Kidney (tissue), 13 donors: ENCODE measurements at regions not wholly inside any gene's neighbourhood (a gene's known extent, or its start where the extent isn't known, plus 50 kb on each side); places are given as distances from the start of the nearest gene placed in this dataset.

ENCODE experiments used
- DNase-seq, 5 donors: peaks; one replicate each; pipeline ENCODE4 v3.0.0-alpha.2; 2013 to 2020
- FAIRE-seq: peaks from 2 replicates; lab custom pipeline; 2012; peaks lifted over from hg19 to GRCh38; lab: Jason Lieb, UNC
- H3K27ac ChIP-seq, 2 donors: one replicate each; pipeline ENCODE4 v1.7.0; 2013; ENCODE audit warnings: low read depth in 2 of 2, low read length in 2 of 2, inconsistent platforms in 1 of 2
- H3K27me3 ChIP-seq: one replicate; pipeline ENCODE4 v1.7.1; 2013; ENCODE audit warnings: low read length, inconsistent platforms; ENCODE audit not compliant: control insufficient read depth, insufficient read depth
- H3K36me3 ChIP-seq, 3 donors: one replicate each; pipeline versions ENCODE4 v1.7.0 to v1.7.1; 2013; ENCODE audit warnings: low read length in 3 of 3, control low read depth in 1 of 3, inconsistent platforms in 1 of 3; ENCODE audit not compliant: insufficient read depth in 3 of 3, control insufficient read depth in 2 of 3
- H3K4me1 ChIP-seq, 3 donors: one replicate each; pipeline versions ENCODE4 v1.7.0 to v1.7.1; 2013; ENCODE audit warnings: low read length in 3 of 3, inconsistent platforms in 1 of 3, low read depth in 1 of 3; ENCODE audit not compliant: control insufficient read depth in 2 of 3, insufficient read depth in 2 of 3
- H3K4me3 ChIP-seq, 3 donors: one replicate each; pipeline versions ENCODE4 v1.7.0 to v1.8.1; 2013; ENCODE audit warnings: low read length in 3 of 3, control low read depth in 1 of 3, inconsistent platforms in 1 of 3
- H3K9ac ChIP-seq, 3 donors: one replicate each; pipeline versions ENCODE4 v1.7.0 to v1.7.1; 2013; ENCODE audit warnings: low read length in 3 of 3, control low read depth in 1 of 3, inconsistent platforms in 1 of 3
- H3K9me3 ChIP-seq, 3 donors: one replicate each; pipeline versions ENCODE4 v1.7.0 to v1.7.1; 2013; ENCODE audit warnings: low read length in 3 of 3, control low read depth in 1 of 3, inconsistent platforms in 1 of 3; ENCODE audit not compliant: control insufficient read depth in 2 of 3, insufficient read depth in 1 of 3
- intact Hi-C: fragments of 100-400 bp; cut with DNase I; formaldehyde crosslinking; loops from one replicate; pipeline ENCODE4 v1.11.1; 2022
- TF ChIP-seq, protein P1 (sequence below): IDR thresholded peaks from 3 replicates; pipeline ENCODE4 v1.5.1; 2012; ENCODE audit warnings: mild to moderate bottlenecking, moderate library complexity, borderline replicate concordance; ENCODE audit not compliant: insufficient read depth; ENCODE audit errors: extremely low read depth
- donor health status: control.
- donor health status: control.
- donor health status: control.
- donor health status: control.
- donor health status: control.
- donor health status: DM: yes; HTN: yes; CAD: no.
- donor health status: Normal renal cell carcinoma (clear cell type).

DNA sequence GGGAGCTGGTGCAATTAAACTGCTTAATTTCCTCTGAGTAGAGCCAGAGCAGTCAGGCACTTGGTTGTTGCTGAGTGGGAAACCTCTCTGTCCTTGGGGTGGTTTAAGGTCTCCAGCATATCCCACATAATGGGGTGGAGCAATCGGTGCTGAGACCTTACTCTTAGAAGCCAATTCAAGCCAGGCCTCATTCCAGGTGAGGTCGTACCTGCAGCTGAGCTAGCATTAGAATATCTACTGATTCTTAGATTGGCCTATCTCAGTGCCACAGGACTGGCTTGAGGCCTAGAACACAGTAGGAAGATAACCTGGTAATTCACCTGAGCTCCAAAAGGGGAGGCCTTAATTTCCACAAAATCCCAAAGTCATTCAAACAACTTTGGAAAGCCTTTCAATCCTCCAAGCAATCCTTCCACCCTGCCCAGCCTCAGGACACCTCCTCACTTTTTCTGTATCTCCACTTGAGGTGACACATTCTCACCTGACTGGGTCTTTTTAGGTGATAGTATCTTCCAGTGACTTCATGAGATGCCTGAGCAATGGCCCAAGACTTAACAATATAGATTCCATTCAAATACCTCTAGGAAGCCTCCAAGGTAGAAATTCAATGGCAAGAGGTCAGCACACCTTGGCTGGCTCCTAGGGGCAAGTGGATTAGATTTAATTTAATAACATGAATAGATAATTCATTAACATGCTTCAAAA lies 91.0 kb downstream of the FEM1C start:
- no peaks in the 10 kb centered on the region for H3K27me3 ChIP-seq
- H3K9me3 ChIP-seq = no peaks in the 10 kb centered on the region
- no peak overlapping the region for H3K27ac ChIP-seq
- H3K9ac ChIP-seq = no peak overlapping the region
- FAIRE-seq (no peak), DNase-seq (no peak)
- H3K4me1 ChIP-seq = peaks cover 0 to 6% (median 4%) of the 10 kb centered on the region in 3 donors
- TF ChIP-seq, protein P1, sequence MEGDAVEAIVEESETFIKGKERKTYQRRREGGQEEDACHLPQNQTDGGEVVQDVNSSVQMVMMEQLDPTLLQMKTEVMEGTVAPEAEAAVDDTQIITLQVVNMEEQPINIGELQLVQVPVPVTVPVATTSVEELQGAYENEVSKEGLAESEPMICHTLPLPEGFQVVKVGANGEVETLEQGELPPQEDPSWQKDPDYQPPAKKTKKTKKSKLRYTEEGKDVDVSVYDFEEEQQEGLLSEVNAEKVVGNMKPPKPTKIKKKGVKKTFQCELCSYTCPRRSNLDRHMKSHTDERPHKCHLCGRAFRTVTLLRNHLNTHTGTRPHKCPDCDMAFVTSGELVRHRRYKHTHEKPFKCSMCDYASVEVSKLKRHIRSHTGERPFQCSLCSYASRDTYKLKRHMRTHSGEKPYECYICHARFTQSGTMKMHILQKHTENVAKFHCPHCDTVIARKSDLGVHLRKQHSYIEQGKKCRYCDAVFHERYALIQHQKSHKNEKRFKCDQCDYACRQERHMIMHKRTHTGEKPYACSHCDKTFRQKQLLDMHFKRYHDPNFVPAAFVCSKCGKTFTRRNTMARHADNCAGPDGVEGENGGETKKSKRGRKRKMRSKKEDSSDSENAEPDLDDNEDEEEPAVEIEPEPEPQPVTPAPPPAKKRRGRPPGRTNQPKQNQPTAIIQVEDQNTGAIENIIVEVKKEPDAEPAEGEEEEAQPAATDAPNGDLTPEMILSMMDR = no peak
- intact Hi-C loops = no loop called here
- H3K4me3 ChIP-seq = no peak overlapping the region
- H3K36me3 ChIP-seq = no peaks in the 10 kb centered on the region

DNA sequence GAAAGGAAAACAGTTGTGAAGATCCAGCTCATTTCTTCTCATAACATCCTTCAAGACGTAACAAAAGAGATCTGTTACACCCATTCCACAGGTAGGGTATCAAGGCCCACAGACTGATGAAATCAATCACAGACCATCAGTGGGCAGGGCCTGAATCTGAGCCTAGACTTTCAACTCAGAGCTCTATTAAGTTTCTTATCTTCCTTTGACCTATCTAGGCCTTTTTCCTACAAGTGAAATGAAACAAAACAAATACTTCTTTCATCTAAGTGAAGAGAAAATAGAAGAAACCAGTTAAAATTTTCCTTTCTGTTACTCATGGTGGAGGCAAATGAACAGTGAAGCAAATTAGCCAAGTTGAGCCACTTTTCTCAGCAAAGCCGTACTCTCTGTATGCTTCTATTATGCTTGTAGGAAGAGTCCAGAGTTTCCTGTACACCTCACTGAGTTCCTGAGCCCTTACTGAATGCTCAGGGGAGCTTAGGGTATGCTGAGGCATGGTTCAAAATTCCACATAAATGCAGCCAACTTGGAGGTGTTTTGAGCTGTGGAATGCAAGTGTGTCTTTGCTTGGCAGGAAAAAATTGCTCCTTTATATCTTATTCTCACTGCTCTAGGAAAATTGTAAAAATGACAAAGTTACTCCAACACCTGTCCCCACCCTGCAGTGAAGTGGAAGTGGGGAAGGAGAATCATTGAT lies 91.9 kb downstream of the FEM1C start:
- Histone ChIP-seq H3K9me3 (no peaks in the 10 kb centered on the region), H3K4me3 (no peak overlapping the region), H3K36me3 (no peaks in the 10 kb centered on the region), H3K4me1 (peaks cover 0 to 6% (median 2%) of the 10 kb centered on the region in 3 donors), H3K27me3 (no peaks in the 10 kb centered on the region), H3K9ac (no peak overlapping the region), H3K27ac (no peak overlapping the region)
- DNase-seq = peak in 1 of 5 donors; percentile 42
- TF ChIP-seq, protein P1 = no peak
- intact Hi-C loops = no loop called here
- no peak for FAIRE-seq

DNA sequence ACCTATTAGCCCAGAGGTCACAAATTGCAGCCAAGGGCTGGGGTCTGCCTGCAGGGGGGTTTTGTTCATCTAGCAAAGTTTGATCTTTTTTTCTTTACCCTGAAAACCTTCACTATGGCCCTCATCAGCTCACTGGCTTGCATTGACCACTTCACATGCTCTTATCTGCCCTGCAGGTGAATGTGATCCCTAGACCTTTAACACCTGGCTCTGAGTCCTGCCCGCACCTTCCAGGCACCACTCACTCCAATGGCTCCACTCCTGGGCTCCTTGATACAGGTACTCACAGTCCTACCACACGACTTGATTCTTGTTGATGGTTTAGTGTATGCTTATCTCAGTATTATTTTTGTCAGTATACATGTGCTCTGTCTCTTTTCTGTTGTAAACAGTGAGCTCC lies 92.5 kb downstream of the FEM1C start:
- TF ChIP-seq, protein P1 = no peak
- intact Hi-C loops = no loop called here
- H3K9ac ChIP-seq = no peak overlapping the region
- H3K27me3 ChIP-seq = no peaks in the 10 kb centered on the region
- no peak for DNase-seq
- H3K27ac ChIP-seq = no peak overlapping the region
- no peaks in the 10 kb centered on the region for H3K36me3 ChIP-seq
- no peaks in the 10 kb centered on the region for H3K4me1 ChIP-seq
- no peaks in the 10 kb centered on the region for H3K9me3 ChIP-seq
- no peak for FAIRE-seq
- H3K4me3 ChIP-seq = no peak overlapping the region
